T-helper 2 cell treated with Interferon-gamma antibody and Interleukin-4, amounts not matched to agents 100 ng/mL and 5 ng/mL, for 36 hours (primary cell): ENCODE measurements at regions not wholly inside any gene's neighbourhood (a gene's known extent, or its start where the extent isn't known, plus 50 kb on each side); places are given as distances from the start of the nearest gene placed in this dataset.
"Not testable (repeated sequence)": the region's sequence is repeated elsewhere in the genome, so short reads cannot be mapped to it uniquely, and the experiment has no call there.

Experiments
- intact Hi-C: fragments of 100-400 bp; cut with micrococcal nuclease; formaldehyde crosslinking; loops from one replicate; pipeline ENCODE4 v1.15.1; 2023

- intact Hi-C loops = no loop called here
Measured at GRCh38 chr3:22660606-22661005, 542.5 kb upstream of the UBE2E2 start.

- intact Hi-C loops = no loop called here
Measured at GRCh38 chr3:22661121-22661700, 541.9 kb upstream of the UBE2E2 start.

- intact Hi-C loops = no loop called here
Measured at GRCh38 chr3:22665528-22665927, 537.6 kb upstream of the UBE2E2 start.

- intact Hi-C loops = no loop called here
Measured at GRCh38 chr3:22666736-22667135, 536.4 kb upstream of the UBE2E2 start.

- intact Hi-C loops = no loop called here
Measured at GRCh38 chr3:22671848-22672247, 531.3 kb upstream of the UBE2E2 start.

GRCh38 chr3:22684739-22685138, 518.4 kb upstream of the UBE2E2 start:
- intact Hi-C loops = no loop called here

- intact Hi-C loops = no loop called here
Measured at GRCh38 chr3:22685597-22685996, 517.5 kb upstream of the UBE2E2 start.

GRCh38 chr3:22691407-22691806, 511.7 kb upstream of the UBE2E2 start:
- intact Hi-C loops = no loop called here

- intact Hi-C loops = no loop called here
Measured at GRCh38 chr3:22691856-22692628, 511.1 kb upstream of the UBE2E2 start.

GRCh38 chr3:22700876-22701275, 502.3 kb upstream of the UBE2E2 start:
- intact Hi-C loops = no loop called here

- intact Hi-C loops = no loop called here
Measured at GRCh38 chr3:22704166-22704565, 499.0 kb upstream of the UBE2E2 start.

- intact Hi-C loops = no loop called here
Measured at GRCh38 chr3:22704571-22705354, 498.4 kb upstream of the UBE2E2 start.

- intact Hi-C loops = not testable (repeated sequence)
Measured at GRCh38 chr3:22706922-22707321, 496.2 kb upstream of the UBE2E2 start.

- intact Hi-C loops = no loop called here
Measured at GRCh38 chr3:22713936-22714335, 489.2 kb upstream of the UBE2E2 start.

GRCh38 chr3:22714749-22715148, 488.4 kb upstream of the UBE2E2 start:
- intact Hi-C loops = no loop called here

- intact Hi-C loops = no loop called here
Measured at GRCh38 chr3:22720596-22720995, 482.5 kb upstream of the UBE2E2 start.

GRCh38 chr3:22724420-22724819, 478.7 kb upstream of the UBE2E2 start:
- intact Hi-C loops = no loop called here

GRCh38 chr3:22728406-22728805, 474.7 kb upstream of the UBE2E2 start:
- intact Hi-C loops = no loop called here

- intact Hi-C loops = no loop called here
Measured at GRCh38 chr3:22729212-22729611, 473.9 kb upstream of the UBE2E2 start.

GRCh38 chr3:22729981-22730380, 473.1 kb upstream of the UBE2E2 start:
- intact Hi-C loops = no loop called here

- intact Hi-C loops = no loop called here
Measured at GRCh38 chr3:22730701-22731100, 472.4 kb upstream of the UBE2E2 start.

GRCh38 chr3:22731901-22732300, 471.2 kb upstream of the UBE2E2 start:
- intact Hi-C loops = no loop called here
